ENCODE measurements at regions not wholly inside any gene's neighbourhood (a gene's known extent, or its start where the extent isn't known, plus 50 kb on each side); places are given as distances from the start of the nearest gene placed in this dataset.
A peak's percentile ranks its signal among the peaks of the same experiment; 100 is the strongest.
"Not testable (repeated sequence)": the region's sequence is repeated elsewhere in the genome, so short reads cannot be mapped to it uniquely, and the experiment has no call there.

- DNase-seq; H2AK5ac ChIP-seq (ENCODE audit: low read length); H2BK15ac ChIP-seq (replicated peaks; ENCODE audit: low read depth); H3K56ac ChIP-seq (ENCODE audit: low read length); H3K23ac ChIP-seq (ENCODE audit: low read length); H3K27ac ChIP-seq (ENCODE audit: low read depth, low read length); H3K4me1 ChIP-seq (ENCODE audit: control insufficient read depth, low read depth, low read length); H3K4me2 ChIP-seq (ENCODE audit: low read length); H3K9ac ChIP-seq (ENCODE audit: low read length); H3K79me1 ChIP-seq (ENCODE audit: low read length); H3K27me3 ChIP-seq (ENCODE audit: insufficient read depth, low read length, poor library complexity); H2BK5ac ChIP-seq (ENCODE audit: low read length); H3K4ac ChIP-seq (ENCODE audit: low read depth, low read length); H3K79me2 ChIP-seq (ENCODE audit: control insufficient read depth, insufficient read depth, low read length); H3K36me3 ChIP-seq (ENCODE audit: control insufficient read depth, insufficient read depth, low read length); H3K18ac ChIP-seq (ENCODE audit: low read length); H3K4me3 ChIP-seq (ENCODE audit: low read length); H2BK120ac ChIP-seq (ENCODE audit: low read depth, low read length); H4K8ac ChIP-seq (ENCODE audit: low read depth, low read length); H4K5ac ChIP-seq (ENCODE audit: low read length): not testable (repeated sequence)
- no CpG with 5 or more reads among the region's 35 CpGs for WGBS (ENCODE audit: extremely low coverage, insufficient coverage, low lambda C conversion rate)
Observed at GRCh38 chr7:65572581-65572980, 198.9 kb downstream of the ZNF92 start.

GRCh38 chr7:65576370-65576769, 202.7 kb downstream of the ZNF92 start:
- H3K36me3 ChIP-seq (ENCODE audit: control insufficient read depth, insufficient read depth, low read length); H3K4ac ChIP-seq (ENCODE audit: low read depth, low read length); H3K56ac ChIP-seq (ENCODE audit: low read length); H3K79me2 ChIP-seq (ENCODE audit: control insufficient read depth, insufficient read depth, low read length); H3K27ac ChIP-seq (ENCODE audit: low read depth, low read length); H2BK15ac ChIP-seq (replicated peaks; ENCODE audit: low read depth); H3K4me3 ChIP-seq (ENCODE audit: low read length); H2AK5ac ChIP-seq (ENCODE audit: low read length); H3K9ac ChIP-seq (ENCODE audit: low read length); H4K5ac ChIP-seq (ENCODE audit: low read length); H3K27me3 ChIP-seq (ENCODE audit: insufficient read depth, low read length, poor library complexity); H3K23ac ChIP-seq (ENCODE audit: low read length); H4K8ac ChIP-seq (ENCODE audit: low read depth, low read length); H3K4me1 ChIP-seq (ENCODE audit: control insufficient read depth, low read depth, low read length); H2BK120ac ChIP-seq (ENCODE audit: low read depth, low read length); H3K4me2 ChIP-seq (ENCODE audit: low read length); H3K18ac ChIP-seq (ENCODE audit: low read length); H3K79me1 ChIP-seq (ENCODE audit: low read length); DNase-seq; H2BK5ac ChIP-seq (ENCODE audit: low read length): not testable (repeated sequence)
- no CpG with 5 or more reads among the region's 1 CpG for WGBS (ENCODE audit: extremely low coverage, insufficient coverage, low lambda C conversion rate)

- not testable (repeated sequence) for H3K23ac ChIP-seq (ENCODE audit: low read length); H2BK5ac ChIP-seq (ENCODE audit: low read length); H2BK15ac ChIP-seq (replicated peaks; ENCODE audit: low read depth); H3K4ac ChIP-seq (ENCODE audit: low read depth, low read length); H3K79me2 ChIP-seq (ENCODE audit: control insufficient read depth, insufficient read depth, low read length); H3K4me2 ChIP-seq (ENCODE audit: low read length); H3K18ac ChIP-seq (ENCODE audit: low read length); H2BK120ac ChIP-seq (ENCODE audit: low read depth, low read length); H3K27ac ChIP-seq (ENCODE audit: low read depth, low read length); H3K36me3 ChIP-seq (ENCODE audit: control insufficient read depth, insufficient read depth, low read length); DNase-seq; H3K56ac ChIP-seq (ENCODE audit: low read length); H2AK5ac ChIP-seq (ENCODE audit: low read length); H3K9ac ChIP-seq (ENCODE audit: low read length); H3K4me3 ChIP-seq (ENCODE audit: low read length); H3K4me1 ChIP-seq (ENCODE audit: control insufficient read depth, low read depth, low read length); H4K8ac ChIP-seq (ENCODE audit: low read depth, low read length); H4K5ac ChIP-seq (ENCODE audit: low read length); H3K27me3 ChIP-seq (ENCODE audit: insufficient read depth, low read length, poor library complexity); H3K79me1 ChIP-seq (ENCODE audit: low read length)
- no CpG with 5 or more reads among the region's 2 CpGs for WGBS (ENCODE audit: extremely low coverage, insufficient coverage, low lambda C conversion rate)
Observed at GRCh38 chr7:65582518-65583119, 209.0 kb downstream of the ZNF92 start.

GRCh38 chr7:65602495-65602894, 228.8 kb downstream of the ZNF92 start:
- H4K5ac ChIP-seq (ENCODE audit: low read length); H3K18ac ChIP-seq (ENCODE audit: low read length); H3K23ac ChIP-seq (ENCODE audit: low read length); H3K36me3 ChIP-seq (ENCODE audit: control insufficient read depth, insufficient read depth, low read length); H3K79me2 ChIP-seq (ENCODE audit: control insufficient read depth, insufficient read depth, low read length); H3K4me3 ChIP-seq (ENCODE audit: low read length); H3K9ac ChIP-seq (ENCODE audit: low read length); H2BK15ac ChIP-seq (replicated peaks; ENCODE audit: low read depth); H2BK5ac ChIP-seq (ENCODE audit: low read length); H3K4me1 ChIP-seq (ENCODE audit: control insufficient read depth, low read depth, low read length); H2BK120ac ChIP-seq (ENCODE audit: low read depth, low read length); H3K4ac ChIP-seq (ENCODE audit: low read depth, low read length); H2AK5ac ChIP-seq (ENCODE audit: low read length); H4K8ac ChIP-seq (ENCODE audit: low read depth, low read length); DNase-seq; H3K27ac ChIP-seq (ENCODE audit: low read depth, low read length); H3K27me3 ChIP-seq (ENCODE audit: insufficient read depth, low read length, poor library complexity); H3K79me1 ChIP-seq (ENCODE audit: low read length); H3K4me2 ChIP-seq (ENCODE audit: low read length); H3K56ac ChIP-seq (ENCODE audit: low read length): not testable (repeated sequence)
- WGBS (ENCODE audit: extremely low coverage, insufficient coverage, low lambda C conversion rate) = no CpG with 5 or more reads among the region's 1 CpG

- Histone ChIP-seq H3K18ac (ENCODE audit: low read length) (no peak overlapping the region), H3K4ac (ENCODE audit: low read depth, low read length) (no peak overlapping the region), H2BK120ac (ENCODE audit: low read depth, low read length) (no peak overlapping the region), H4K5ac (ENCODE audit: low read length) (no peak overlapping the region), H2AK5ac (ENCODE audit: low read length) (no peak overlapping the region), H3K27ac (ENCODE audit: low read depth, low read length) (no peak overlapping the region), H3K27me3 (ENCODE audit: insufficient read depth, low read length, poor library complexity) (no peaks in the 10 kb centered on the region), H3K56ac (ENCODE audit: low read length) (no peak overlapping the region), H2BK15ac (replicated peaks; ENCODE audit: low read depth) (no peak overlapping the region), H3K79me1 (ENCODE audit: low read length) (no peaks in the 10 kb centered on the region), H3K4me2 (ENCODE audit: low read length) (no peak overlapping the region), H2BK5ac (ENCODE audit: low read length) (no peak overlapping the region), H3K23ac (ENCODE audit: low read length) (no peak overlapping the region), H4K8ac (ENCODE audit: low read depth, low read length) (no peak overlapping the region), H3K4me3 (ENCODE audit: low read length) (no peak overlapping the region), H3K9ac (ENCODE audit: low read length) (no peak overlapping the region), H3K4me1 (ENCODE audit: control insufficient read depth, low read depth, low read length) (no peaks in the 10 kb centered on the region), H3K79me2 (ENCODE audit: control insufficient read depth, insufficient read depth, low read length) (no peaks in the 10 kb centered on the region), H3K36me3 (ENCODE audit: control insufficient read depth, insufficient read depth, low read length) (no peaks in the 10 kb centered on the region)
- WGBS (ENCODE audit: extremely low coverage, insufficient coverage, low lambda C conversion rate) = no CpG with 5 or more reads among the region's 3 CpGs
- no peak for DNase-seq
Observed at GRCh38 chr7:65609131-65609530, 235.5 kb downstream of the ZNF92 start.

GRCh38 chr7:65613644-65614289, 240.1 kb downstream of the ZNF92 start:
- H3K56ac ChIP-seq (ENCODE audit: low read length); H3K4me3 ChIP-seq (ENCODE audit: low read length); H2BK120ac ChIP-seq (ENCODE audit: low read depth, low read length); H3K4ac ChIP-seq (ENCODE audit: low read depth, low read length); H3K4me2 ChIP-seq (ENCODE audit: low read length); H3K79me1 ChIP-seq (ENCODE audit: low read length); H3K27me3 ChIP-seq (ENCODE audit: insufficient read depth, low read length, poor library complexity); H3K9ac ChIP-seq (ENCODE audit: low read length); H3K79me2 ChIP-seq (ENCODE audit: control insufficient read depth, insufficient read depth, low read length); H2BK15ac ChIP-seq (replicated peaks; ENCODE audit: low read depth); H3K27ac ChIP-seq (ENCODE audit: low read depth, low read length); H3K18ac ChIP-seq (ENCODE audit: low read length); H4K8ac ChIP-seq (ENCODE audit: low read depth, low read length); H3K4me1 ChIP-seq (ENCODE audit: control insufficient read depth, low read depth, low read length); H3K23ac ChIP-seq (ENCODE audit: low read length); H3K36me3 ChIP-seq (ENCODE audit: control insufficient read depth, insufficient read depth, low read length); H2BK5ac ChIP-seq (ENCODE audit: low read length); H4K5ac ChIP-seq (ENCODE audit: low read length); H2AK5ac ChIP-seq (ENCODE audit: low read length): not testable (repeated sequence)
- no CpG with 5 or more reads among the region's 6 CpGs for WGBS (ENCODE audit: extremely low coverage, insufficient coverage, low lambda C conversion rate)
- peak; percentile 54 for DNase-seq

Measured in mesendoderm (in vitro differentiated cells).